ENCODE measurements at regions not wholly inside any gene's neighbourhood (a gene's known extent, or its start where the extent isn't known, plus 50 kb on each side); places are given as distances from the start of the nearest gene placed in this dataset.
"Not testable (repeated sequence)": the region's sequence is repeated elsewhere in the genome, so short reads cannot be mapped to it uniquely, and the experiment has no call there.

GRCh38 chr1:112817555-112818373, 102.6 kb upstream of the PPM1J start:
- no peak for DNase-seq

DNA sequence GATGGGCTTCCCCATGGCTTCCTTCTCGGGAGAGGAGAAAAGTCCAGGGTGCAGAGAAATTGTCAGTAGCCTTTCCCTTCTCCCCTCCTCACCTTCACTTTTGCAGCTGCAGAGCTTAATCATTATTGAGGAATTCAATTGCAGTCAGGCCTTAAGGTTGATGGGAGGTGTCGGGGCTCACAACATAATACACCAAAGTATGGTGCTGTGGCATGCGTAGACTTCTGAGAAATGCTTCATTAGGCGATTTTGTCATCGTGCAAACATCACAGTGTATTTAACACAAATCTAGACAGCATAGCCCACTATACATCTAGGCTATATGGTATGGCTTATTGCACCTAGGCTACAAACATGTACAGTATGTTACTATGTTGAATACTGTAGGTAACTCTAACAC, 100.2 kb upstream of the PPM1J start:
- no peak for DNase-seq

DNA sequence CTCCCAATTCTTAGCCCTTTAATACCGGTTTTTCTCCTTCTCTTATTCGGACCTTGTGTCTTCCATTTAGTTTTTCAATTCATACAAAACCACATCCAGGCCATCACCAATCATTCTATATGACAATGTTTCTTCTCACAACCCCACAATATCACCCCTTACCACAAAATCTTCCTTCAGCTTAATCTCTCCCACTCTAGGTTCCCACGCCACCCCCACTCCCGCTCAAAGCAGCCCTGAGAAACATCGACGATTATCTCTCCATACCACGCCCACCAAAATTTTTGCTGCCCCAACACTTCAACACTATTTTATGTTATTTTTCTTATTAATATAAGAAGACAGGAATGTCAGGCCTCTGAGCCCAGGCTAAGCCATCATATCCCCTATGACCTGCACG, 99.5 kb upstream of the PPM1J start:
- not testable (repeated sequence) for DNase-seq

DNA sequence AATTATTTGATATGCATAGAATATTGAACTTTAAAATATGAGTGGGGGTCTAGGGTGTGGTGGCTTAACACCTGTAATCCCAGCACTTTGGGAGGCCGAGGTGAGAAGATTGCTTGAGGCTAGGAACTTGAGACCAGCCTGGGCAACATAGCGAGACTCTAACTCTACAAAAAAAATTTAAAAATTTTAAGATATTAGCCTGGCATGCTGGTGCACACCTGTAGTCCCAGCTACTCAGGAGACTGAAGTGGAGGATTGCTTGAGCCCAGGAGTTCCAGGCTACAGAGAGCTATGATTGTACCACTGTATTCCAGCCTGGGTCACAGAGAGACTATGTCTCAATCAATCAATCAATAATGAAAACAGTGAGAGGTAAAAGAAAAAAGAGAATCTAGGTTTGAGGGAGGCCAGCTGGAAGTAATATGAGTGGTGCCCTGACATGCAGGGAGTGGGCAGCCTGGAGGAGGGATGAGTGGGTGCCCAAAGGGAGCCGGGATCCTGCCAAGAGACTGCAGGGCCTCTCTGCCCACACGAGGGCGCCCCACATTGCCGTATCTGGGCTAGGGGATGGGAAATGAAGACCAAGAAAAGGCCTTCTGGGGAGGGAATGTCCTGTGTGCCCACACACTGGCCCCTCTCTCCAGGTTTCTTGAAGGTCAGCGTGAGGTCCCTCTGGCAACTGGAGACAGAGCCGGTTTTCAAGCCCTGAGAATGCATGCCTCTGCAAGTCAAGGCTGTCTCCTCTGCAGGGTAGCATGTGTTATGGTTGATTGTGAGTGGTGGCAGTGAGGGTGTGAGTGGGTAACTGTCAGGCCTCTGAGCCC, 93.9 kb upstream of the PPM1J start:
- peak; percentile 57 for DNase-seq

DNA sequence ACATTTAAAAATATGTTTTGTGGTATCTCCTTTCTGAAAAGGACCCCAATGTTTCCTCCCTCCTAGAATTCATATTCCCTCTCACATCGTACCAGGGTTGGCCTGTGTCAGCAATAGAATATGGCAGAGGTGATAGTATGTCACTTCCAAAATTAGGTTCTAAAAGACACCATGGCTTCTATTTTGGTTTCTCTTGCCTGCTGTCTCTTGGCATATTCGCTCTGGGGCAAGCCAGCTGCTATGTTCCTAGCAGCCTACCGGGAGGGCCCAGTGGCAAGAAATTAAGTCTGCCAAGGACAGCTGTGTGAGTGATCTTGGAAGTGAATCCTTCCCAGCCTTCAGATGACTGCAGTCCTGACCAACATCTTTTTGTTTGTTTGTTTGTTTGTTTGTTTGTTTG, 92.9 kb upstream of the PPM1J start:
- DNase-seq, result no peak

DNA sequence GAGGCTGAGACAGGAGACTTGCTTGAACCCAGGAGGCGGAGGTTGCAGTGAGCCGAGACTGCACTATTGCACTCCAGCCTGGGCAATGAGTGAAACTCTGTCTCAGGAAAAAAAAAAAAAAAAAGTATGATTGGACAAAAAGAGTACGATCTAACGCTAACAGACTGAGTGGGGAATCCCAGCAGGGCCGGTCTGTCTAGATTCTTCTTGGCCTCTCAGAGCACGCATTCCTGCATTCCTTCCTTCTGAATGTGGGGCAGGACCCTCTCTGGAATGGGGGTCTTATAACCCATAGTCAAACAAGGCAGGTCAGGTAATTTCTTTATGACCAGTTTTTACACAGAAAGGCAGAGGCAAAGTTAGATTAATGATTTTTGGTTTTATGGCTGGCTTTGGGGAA, 92.0 kb upstream of the PPM1J start:
- no peak for DNase-seq

- no peak for DNase-seq
Observed at GRCh38 chr1:112806090-112806642, 91.0 kb upstream of the PPM1J start.

DNA sequence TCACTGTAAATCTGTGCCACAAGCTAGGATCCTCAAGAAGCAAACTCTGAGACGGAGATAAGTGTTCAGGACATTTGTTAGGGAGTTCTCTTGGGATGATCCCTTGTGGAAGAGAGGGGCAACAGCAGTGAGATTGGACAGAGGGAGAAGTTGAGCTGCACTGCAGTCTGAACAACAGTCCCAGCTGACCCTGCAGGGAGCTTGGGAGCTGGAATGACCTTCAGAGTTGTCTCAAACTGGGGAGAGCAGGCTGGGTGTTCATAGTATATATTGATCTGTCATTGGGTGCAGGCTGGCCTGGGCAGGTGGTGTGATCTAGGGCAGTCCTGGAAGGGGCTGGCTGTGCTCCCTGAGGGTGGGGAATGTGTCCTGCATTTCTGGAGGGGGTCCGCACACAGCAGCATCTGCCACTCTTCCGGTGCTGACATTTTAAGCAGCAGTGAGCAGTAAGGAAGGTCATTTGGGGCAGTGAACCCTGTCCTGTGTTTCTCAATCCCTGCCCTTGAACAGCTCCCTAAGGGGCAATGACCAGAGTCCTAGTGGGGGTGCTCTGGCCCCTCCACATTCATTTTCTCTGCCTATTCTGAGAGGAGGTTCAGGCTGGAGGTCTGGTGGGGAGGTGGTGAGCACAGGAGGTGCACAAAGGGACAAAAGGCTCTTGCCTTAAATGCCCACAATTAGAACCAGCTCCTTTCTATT, 90.2 kb upstream of the PPM1J start:
- no peak for DNase-seq

- DNase-seq, result peak; percentile 53
Observed at GRCh38 chr1:112803906-112804762, 89.0 kb upstream of the PPM1J start.

GRCh38 chr1:112800289-112800688, 85.2 kb upstream of the PPM1J start:
- no peak for DNase-seq

GRCh38 chr1:112798292-112798691, 83.2 kb upstream of the PPM1J start:
- no peak for DNase-seq

DNA sequence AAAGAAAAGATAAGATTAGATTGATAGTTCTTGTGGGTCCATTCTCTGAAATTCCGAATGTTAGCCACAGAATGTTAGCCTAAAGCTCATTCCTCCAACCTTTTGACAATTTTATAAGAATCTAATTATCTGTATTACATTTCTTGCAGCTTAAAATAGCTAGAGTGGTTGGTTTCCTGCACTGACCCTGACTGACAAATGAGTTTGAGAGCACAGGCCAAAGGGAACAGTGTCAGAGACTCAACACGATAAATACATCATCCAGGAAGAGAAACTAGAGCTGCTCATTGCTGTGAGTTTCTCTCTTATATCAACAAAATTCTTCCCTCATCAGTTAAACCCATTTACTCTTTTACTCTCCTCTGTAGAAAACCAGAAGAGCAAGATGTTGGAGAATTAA, 82.1 kb upstream of the PPM1J start:
- no peak for DNase-seq

DNA sequence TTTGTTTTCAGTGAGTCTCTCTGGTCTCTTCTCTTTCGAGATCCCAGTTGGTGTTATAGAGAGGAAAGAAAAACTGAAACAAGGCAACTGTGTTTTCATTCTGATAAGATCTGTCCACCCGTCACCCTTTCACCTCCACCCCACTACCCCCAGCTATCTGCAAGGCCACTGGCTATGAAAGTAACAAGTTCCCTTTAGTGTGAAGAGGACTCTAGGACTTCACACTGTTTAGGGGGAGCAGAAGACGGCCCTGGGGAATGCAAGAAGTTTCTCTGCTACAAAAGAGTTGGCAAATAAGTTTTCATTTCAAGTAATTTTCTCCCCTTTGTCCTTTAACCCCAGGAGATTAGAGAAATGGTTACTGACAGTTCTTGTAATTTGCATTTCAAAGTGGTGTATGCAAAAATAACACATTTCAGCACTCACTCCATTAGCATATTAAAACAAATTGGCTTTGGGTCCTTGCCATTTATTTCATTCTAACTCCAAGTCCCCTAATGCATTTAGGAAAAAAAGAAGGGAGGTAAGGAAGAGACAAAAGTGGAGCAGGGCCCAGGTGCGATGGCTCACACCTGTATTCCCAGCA, 79.6 kb upstream of the PPM1J start:
- DNase-seq, result no peak

DNA sequence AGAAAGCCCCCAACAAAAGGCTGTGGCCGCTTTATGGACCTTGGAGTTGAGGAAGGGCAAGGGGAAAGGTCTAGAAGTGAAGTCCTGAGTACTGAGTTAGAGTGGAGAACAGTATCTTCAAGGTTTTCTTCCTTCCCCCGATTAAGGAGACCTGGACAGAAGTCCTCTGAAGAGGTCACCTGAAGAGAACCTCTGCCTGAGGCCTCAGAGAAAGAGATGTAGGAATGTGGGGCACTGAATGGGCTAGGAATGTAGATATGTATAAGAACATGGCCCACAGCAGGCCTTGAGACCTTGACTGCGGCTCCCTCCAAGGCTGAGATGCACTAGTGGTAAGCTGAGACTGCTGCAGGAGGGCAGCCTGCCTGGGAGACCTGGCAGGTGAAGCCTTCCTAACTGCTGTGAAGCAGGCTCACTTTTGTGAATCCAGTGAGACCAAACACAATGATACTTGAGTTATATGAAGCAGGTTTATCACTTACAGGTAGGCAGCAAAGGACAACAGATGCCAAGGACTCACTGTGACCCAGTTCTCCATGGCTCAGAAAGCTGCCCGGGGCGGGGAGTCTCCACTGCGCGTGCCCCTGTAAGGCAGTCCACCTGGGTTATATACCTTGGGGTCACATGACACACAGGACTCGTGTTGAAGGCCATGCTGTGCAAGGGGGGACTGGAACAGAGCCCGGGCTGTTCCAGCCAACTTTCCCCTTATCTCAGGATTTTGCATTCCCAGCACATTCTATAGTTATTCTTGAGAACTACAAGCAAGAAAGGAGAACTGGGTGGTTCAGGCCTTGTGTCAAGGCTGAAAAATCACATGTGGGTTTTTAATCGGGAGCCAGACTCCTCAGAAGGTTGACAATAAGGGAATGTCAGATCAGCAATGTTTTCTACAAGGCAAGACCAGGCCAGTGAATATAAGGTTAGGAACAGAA, 78.8 kb upstream of the PPM1J start:
- no peak for DNase-seq

DNA sequence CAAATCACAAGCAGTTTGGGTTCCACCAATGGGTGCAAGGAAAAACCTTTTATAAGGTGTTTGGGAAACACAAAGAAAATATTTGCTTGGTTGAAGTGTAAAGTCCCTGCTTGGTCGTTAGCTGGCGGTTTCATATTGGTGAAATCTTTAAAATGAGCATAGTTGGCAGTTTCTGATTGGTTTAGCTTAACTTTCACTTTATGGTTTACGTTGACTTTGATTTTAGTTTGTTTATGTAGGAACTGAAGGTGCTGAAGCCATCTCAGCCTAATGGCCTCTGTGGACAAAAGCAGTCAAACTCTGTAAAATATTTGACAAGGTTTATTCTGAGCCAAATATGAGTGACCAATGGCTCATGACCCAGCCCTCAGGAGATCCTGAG, 76.6 kb upstream of the PPM1J start:
- DNase-seq, result no peak

DNA sequence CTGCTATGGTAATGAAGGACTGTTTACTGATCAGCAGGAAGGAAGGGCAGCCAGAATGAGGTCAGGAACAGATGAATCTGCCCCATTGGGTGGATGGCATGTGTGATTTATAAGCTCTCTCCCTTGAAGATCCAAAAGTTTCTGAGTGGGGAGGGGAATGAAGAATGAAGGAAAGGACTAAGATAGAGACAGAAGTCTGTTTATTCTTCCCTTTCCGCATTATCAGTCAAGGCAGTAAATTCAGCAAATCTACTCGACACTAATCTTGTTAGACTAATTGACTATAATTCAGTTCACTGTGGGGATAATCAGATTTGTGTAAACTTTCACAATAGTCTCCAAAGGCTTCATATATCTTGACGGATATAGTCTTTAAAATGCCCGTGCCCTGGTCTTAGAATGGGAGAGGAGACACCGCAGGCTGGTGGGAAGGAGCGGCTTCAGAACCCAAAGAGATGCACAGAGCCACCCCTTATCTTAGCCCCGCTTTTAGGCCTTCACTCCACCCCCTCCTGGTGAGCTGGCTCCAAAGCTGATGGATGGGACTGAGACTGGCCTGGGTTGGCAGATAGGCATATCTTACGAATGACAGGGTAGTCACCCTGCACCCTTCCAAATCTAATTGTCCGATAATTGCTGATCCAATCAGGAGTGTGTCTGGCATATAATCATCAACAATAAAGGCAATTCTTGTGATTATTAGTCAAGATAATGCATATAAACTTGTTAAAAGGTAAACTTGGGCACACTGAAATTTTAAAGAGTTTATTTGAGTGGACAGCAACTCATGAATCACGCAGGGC, 76.0 kb upstream of the PPM1J start:
- no peak for DNase-seq

GRCh38 chr1:112788561-112788960, 73.4 kb upstream of the PPM1J start:
- no peak for DNase-seq

DNA sequence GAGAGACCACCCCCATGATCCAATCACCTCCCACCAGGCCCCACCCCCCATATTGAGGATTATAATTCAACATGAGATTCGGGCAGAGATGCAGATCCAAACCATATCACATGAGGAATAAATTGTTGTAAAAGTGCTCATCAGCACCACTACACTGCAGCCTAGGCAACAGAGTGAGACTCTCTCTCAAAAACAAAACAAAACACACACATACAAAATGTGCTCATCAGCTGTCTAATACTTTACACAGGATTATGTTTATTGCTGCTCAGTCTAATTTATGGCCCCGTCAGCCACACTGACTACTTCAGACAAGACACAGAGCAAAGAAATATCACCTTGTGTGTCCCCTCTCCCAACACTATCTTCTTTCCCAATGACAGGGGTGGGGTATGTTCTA, 72.9 kb upstream of the PPM1J start:
- DNase-seq, result no peak

DNA sequence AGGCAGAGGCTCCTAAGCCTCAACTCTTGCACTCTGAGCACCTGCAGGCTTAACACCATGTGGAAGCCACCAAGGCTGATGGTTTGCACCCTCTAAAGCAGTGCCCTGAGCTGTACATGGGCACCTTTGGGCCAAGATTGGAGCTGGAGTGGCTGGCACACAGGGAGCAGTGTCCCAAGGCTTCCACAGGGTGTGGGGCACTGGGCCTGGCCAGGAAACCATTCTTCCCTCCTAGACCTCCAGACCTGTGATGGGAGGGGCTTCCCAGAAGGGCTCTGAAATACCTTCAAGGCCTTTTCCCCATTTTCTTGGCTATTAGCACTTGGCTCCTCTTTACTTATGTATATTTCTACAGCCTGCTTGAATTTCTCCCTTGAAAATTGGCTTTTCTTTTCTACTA, 67.9 kb upstream of the PPM1J start:
- DNase-seq, result no peak

Measured in fibroblast of skin of right quadriceps (primary cell).